Ishikawa (cell line): ENCODE measurements at regions not wholly inside any gene's neighbourhood (a gene's known extent, or its start where the extent isn't known, plus 50 kb on each side); places are given as distances from the start of the nearest gene placed in this dataset.

Experiments used
- CEBPB ChIP-seq: IDR thresholded peaks from 2 replicates; pipeline ENCODE4 v1.6.1; 2012
- CREB1 ChIP-seq: IDR thresholded peaks from 2 replicates; pipeline ENCODE4 v1.6.1; 2012; ENCODE audit warnings: low read depth
- EGR1 ChIP-seq: IDR thresholded peaks from 2 replicates; pipeline ENCODE4 v1.6.1; 2012
- EP300 ChIP-seq: IDR thresholded peaks from 2 replicates; pipeline ENCODE4 v1.6.1; 2012; ENCODE audit warnings: borderline replicate concordance
- FOXM1 ChIP-seq: IDR thresholded peaks from 2 replicates; pipeline ENCODE4 v1.6.1; 2012; ENCODE audit warnings: low read depth, borderline replicate concordance
- MAX ChIP-seq: IDR thresholded peaks from 2 replicates; pipeline ENCODE4 v1.6.1; 2012
- NFIC ChIP-seq: IDR thresholded peaks from 2 replicates; pipeline ENCODE4 v1.6.1; 2012
- RAD21 ChIP-seq: IDR thresholded peaks from 2 replicates; pipeline ENCODE4 v1.6.1; 2012; ENCODE audit warnings: low read depth
- REST ChIP-seq: IDR thresholded peaks from 2 replicates; pipeline ENCODE4 v1.6.1; 2012; ENCODE audit warnings: low read depth, mild to moderate bottlenecking
- TAF1 ChIP-seq: IDR thresholded peaks from 2 replicates; pipeline ENCODE4 v1.6.1; 2012; ENCODE audit warnings: low read depth, mild to moderate bottlenecking
- TCF12 ChIP-seq: IDR thresholded peaks from 2 replicates; pipeline ENCODE4 v1.6.1; 2012; ENCODE audit warnings: low read depth
- TEAD4 ChIP-seq: IDR thresholded peaks from 2 replicates; pipeline ENCODE4 v1.6.1; 2012
- USF1 ChIP-seq: IDR thresholded peaks from 2 replicates; pipeline ENCODE4 v1.6.1; 2012
- YY1 ChIP-seq: IDR thresholded peaks from 2 replicates; pipeline ENCODE4 v1.6.1; 2012; ENCODE audit warnings: low read depth
- ZBTB7A ChIP-seq: IDR thresholded peaks from 2 replicates; pipeline ENCODE4 v1.6.1; 2012; ENCODE audit warnings: low read depth

- no peak for TF ChIP-seq USF1
- TF ChIP-seq CEBPB = no peak
- no peak for TF ChIP-seq TEAD4
- no peak for TF ChIP-seq CREB1
- TF ChIP-seq TCF12 = no peak
- no peak for TF ChIP-seq RAD21
- no peak for TF ChIP-seq EP300
- no peak for TF ChIP-seq EGR1
- no peak for TF ChIP-seq REST
- no peak for TF ChIP-seq MAX
- TF ChIP-seq TAF1 = no peak
- TF ChIP-seq FOXM1 = no peak
- TF ChIP-seq ZBTB7A = no peak
- no peak for TF ChIP-seq YY1
Measured at GRCh38 chr6:21431526-21431925, 162.0 kb upstream of the SOX4 start.

- TF ChIP-seq CREB1 (no peak), RAD21 (no peak), TAF1 (no peak), REST (no peak), MAX (no peak), EP300 (no peak), FOXM1 (no peak), YY1 (no peak), CEBPB (no peak), ZBTB7A (no peak), EGR1 (no peak), TCF12 (no peak), NFIC (no peak), TEAD4 (no peak)
Measured at GRCh38 chr6:21436625-21437024, 156.9 kb upstream of the SOX4 start.

- TF ChIP-seq TAF1 = no peak
- TF ChIP-seq YY1 = no peak
- no peak for TF ChIP-seq TEAD4
- no peak for TF ChIP-seq MAX
- no peak for TF ChIP-seq EGR1
- no peak for TF ChIP-seq CREB1
- TF ChIP-seq USF1 = no peak
- TF ChIP-seq FOXM1 = no peak
Measured at GRCh38 chr6:21437581-21437980, 156.0 kb upstream of the SOX4 start.

- TF ChIP-seq EP300 (no peak), YY1 (no peak), TEAD4 (no peak), FOXM1 (no peak), EGR1 (no peak), ZBTB7A (no peak), CREB1 (no peak), NFIC (no peak), CEBPB (no peak), USF1 (no peak)
Measured at GRCh38 chr6:21438237-21438985, 155.1 kb upstream of the SOX4 start.

GRCh38 chr6:21438986-21439352, 154.6 kb upstream of the SOX4 start:
- TF ChIP-seq RAD21 (no peak), MAX (no peak), TEAD4 (no peak), FOXM1 (no peak), CREB1 (no peak), EP300 (no peak), TCF12 (no peak), EGR1 (no peak), TAF1 (no peak), USF1 (no peak), YY1 (no peak), REST (no peak), NFIC (no peak), ZBTB7A (no peak), CEBPB (no peak)
